Loucy (cell line): ENCODE measurements at regions not wholly inside any gene's neighbourhood (a gene's known extent, or its start where the extent isn't known, plus 50 kb on each side); places are given as distances from the start of the nearest gene placed in this dataset.

Experiments
- EZH2phosphoT487 ChIP-seq: fragments of 200-600 bp; IDR thresholded peaks from 2 replicates; pipeline ENCODE4 v1.6.1; 2018; ENCODE audit warnings: antibody characterized with exemption, mild to moderate bottlenecking, moderate library complexity, borderline replicate concordance
- TF ChIP-seq, protein P1 (sequence below): fragments of 200-600 bp; sonication (generic); conservative IDR thresholded peaks from 2 replicates; pipeline ENCODE4 v1.5.1; 2014; ENCODE audit warnings: mild to moderate bottlenecking, antibody characterized with exemption, low read length

DNA sequence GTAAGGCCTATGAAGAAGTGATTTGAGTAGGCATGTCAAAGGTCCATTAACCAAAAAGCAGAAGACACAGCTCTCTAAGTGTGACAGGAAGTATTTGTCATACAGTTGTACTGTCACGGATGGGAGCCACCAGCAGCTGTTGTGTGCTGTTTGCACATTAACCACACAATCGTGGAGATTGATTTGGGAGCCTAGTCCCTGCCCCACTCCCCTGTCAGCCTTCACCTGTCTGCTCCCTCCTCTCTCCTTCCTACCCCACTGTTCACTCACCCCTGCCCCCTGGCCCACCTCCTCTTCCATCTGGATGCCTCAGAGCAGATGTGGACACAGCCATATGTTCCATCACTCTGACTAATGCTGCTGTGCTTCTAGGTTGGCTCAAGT is 124.7 kb upstream of the SPACA1 start:
- TF ChIP-seq, protein P1, sequence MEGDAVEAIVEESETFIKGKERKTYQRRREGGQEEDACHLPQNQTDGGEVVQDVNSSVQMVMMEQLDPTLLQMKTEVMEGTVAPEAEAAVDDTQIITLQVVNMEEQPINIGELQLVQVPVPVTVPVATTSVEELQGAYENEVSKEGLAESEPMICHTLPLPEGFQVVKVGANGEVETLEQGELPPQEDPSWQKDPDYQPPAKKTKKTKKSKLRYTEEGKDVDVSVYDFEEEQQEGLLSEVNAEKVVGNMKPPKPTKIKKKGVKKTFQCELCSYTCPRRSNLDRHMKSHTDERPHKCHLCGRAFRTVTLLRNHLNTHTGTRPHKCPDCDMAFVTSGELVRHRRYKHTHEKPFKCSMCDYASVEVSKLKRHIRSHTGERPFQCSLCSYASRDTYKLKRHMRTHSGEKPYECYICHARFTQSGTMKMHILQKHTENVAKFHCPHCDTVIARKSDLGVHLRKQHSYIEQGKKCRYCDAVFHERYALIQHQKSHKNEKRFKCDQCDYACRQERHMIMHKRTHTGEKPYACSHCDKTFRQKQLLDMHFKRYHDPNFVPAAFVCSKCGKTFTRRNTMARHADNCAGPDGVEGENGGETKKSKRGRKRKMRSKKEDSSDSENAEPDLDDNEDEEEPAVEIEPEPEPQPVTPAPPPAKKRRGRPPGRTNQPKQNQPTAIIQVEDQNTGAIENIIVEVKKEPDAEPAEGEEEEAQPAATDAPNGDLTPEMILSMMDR, result no peak
- TF ChIP-seq EZH2phosphoT487, result no peak
